B cell (primary cell): ENCODE measurements at regions not wholly inside any gene's neighbourhood (a gene's known extent, or its start where the extent isn't known, plus 50 kb on each side); places are given as distances from the start of the nearest gene placed in this dataset.

ENCODE experiments used
- ATAC-seq: fragments of 200-7000 bp; cut with Tn5 transposase; one replicate; pipeline ENCODE4 v1.10.0; 2021; ENCODE audit warnings: low read depth, mild to moderate bottlenecking, moderate number of reproducible peaks, moderate library complexity
- CTCF ChIA-PET: fragments of 350-600 bp; sonication (Branson Sonifier 250); formaldehyde crosslinking; loops from one replicate; lab custom pipeline; 2021; ENCODE audit warnings: antibody characterized with exemption, inconsistent platforms; lab: Charles Lee
- POLR2A ChIA-PET: fragments of 350-600 bp; sonication (Branson Sonifier 250); formaldehyde crosslinking; loops from one replicate; lab custom pipeline; 2021; ENCODE audit warnings: antibody characterized with exemption; lab: Charles Lee
- DNase-seq: peaks from one replicate; pipeline ENCODE4 v3.0.0; 2013
- H2AFZ ChIP-seq: 2 replicates; pipeline ENCODE4 v1.6.1; 2012; ENCODE audit warnings: mild to moderate bottlenecking, low read depth, low read length; ENCODE audit not compliant: insufficient read depth, poor library complexity, severe bottlenecking
- H3K27ac ChIP-seq, 2 donors: 1 replicate in 1 of 2; 2 replicates in 1 of 2; pipeline ENCODE4 v1.5.1; 2012 to 2013; ENCODE audit warnings: low read length in 2 of 2, mild to moderate bottlenecking in 2 of 2, moderate library complexity in 1 of 2
- H3K27me3 ChIP-seq, 4 experiments: fragments of 200-600 bp in 1 of 4; sonication (generic) in 1 of 4; replicated peaks in 1 of 4; 1 replicate in 2 of 4; 2 replicates in 2 of 4; pipeline versions ENCODE4 v1.6.1 to v1.7.0; 2013 to 2016; ENCODE audit warnings: low read length in 3 of 4, mild to moderate bottlenecking in 2 of 4, mixed read lengths in 1 of 4, moderate library complexity in 1 of 4; ENCODE audit not compliant: insufficient read depth in 4 of 4, control insufficient read depth in 3 of 4; ENCODE audit errors: control extremely low read depth in 1 of 4
- H3K36me3 ChIP-seq, 2 experiments: replicated peaks in 1 of 2; 1 replicate in 1 of 2; 2 replicates in 1 of 2; pipeline versions ENCODE4 v1.6.1 to v1.7.1; 2013; ENCODE audit warnings: low read length in 1 of 2; ENCODE audit not compliant: insufficient read depth in 2 of 2, control insufficient read depth in 1 of 2; ENCODE audit errors: control extremely low read depth in 1 of 2, extremely low read depth in 1 of 2
- H3K4me1 ChIP-seq, 2 donors: fragments of 200-600 bp in 1 of 2; sonication (generic) in 1 of 2; 1 replicate in 1 of 2; 2 replicates in 1 of 2; pipeline versions ENCODE4 v1.5.1 to v1.6.1; 2013 to 2017; ENCODE audit warnings: low read length in 2 of 2; ENCODE audit not compliant: control insufficient read depth in 2 of 2, insufficient read depth in 2 of 2
- H3K4me2 ChIP-seq: replicated peaks from 2 replicates; pipeline ENCODE3; 2012; ENCODE audit warnings: mild to moderate bottlenecking, low read depth, low read length; ENCODE audit not compliant: poor library complexity, severe bottlenecking
- H3K4me3 ChIP-seq, 5 experiments: fragments of 200-600 bp in 1 of 5; sonication (generic) in 1 of 5; 1 replicate in 3 of 5; 2 replicates in 2 of 5; pipeline versions ENCODE4 v1.5.1 to v1.7.0; 2011 to 2016; ENCODE audit warnings: low read length in 4 of 5, mild to moderate bottlenecking in 4 of 5, low read depth in 2 of 5, control low read depth in 1 of 5, moderate library complexity in 1 of 5; ENCODE audit not compliant: insufficient read depth in 1 of 5; ENCODE audit errors: control extremely low read depth in 1 of 5, extremely low read depth in 1 of 5
- H3K79me2 ChIP-seq: fragments of 200-600 bp; sonication (generic); one replicate; pipeline ENCODE4 v1.6.0; 2016; ENCODE audit warnings: low read length; ENCODE audit not compliant: control insufficient read depth, insufficient read depth
- H3K9ac ChIP-seq: fragments of 200-600 bp; sonication (generic); 2 replicates; pipeline ENCODE4 v1.6.1; 2017; ENCODE audit warnings: mild to moderate bottlenecking, low read length, moderate library complexity
- H3K9me3 ChIP-seq, 3 donors: one replicate each; pipeline versions ENCODE4 v1.6.1 to v1.7.1; 2013; ENCODE audit warnings: low read length in 2 of 3; ENCODE audit not compliant: control insufficient read depth in 2 of 3, insufficient read depth in 1 of 3; ENCODE audit errors: control extremely low read depth in 1 of 3
- H4K20me1 ChIP-seq: 2 replicates; pipeline ENCODE4 v1.6.0; 2012; ENCODE audit warnings: mild to moderate bottlenecking, low read length; ENCODE audit not compliant: insufficient read depth, control insufficient read depth, poor library complexity, severe bottlenecking
- H3K27ac Mint-ChIP-seq: one replicate; pipeline ENCODE4 v1.8.0; 2021; ENCODE audit warnings: mixed read lengths
- H3K27me3 Mint-ChIP-seq: one replicate; pipeline ENCODE4 v1.8.0; 2021; ENCODE audit warnings: mixed read lengths
- H3K4me1 Mint-ChIP-seq: one replicate; pipeline ENCODE4 v1.8.0; 2021; ENCODE audit warnings: mixed read lengths
- H3K4me3 Mint-ChIP-seq: one replicate; pipeline ENCODE4 v1.8.0; 2021; ENCODE audit warnings: mixed read lengths
- H3K9me3 Mint-ChIP-seq: one replicate; pipeline ENCODE4 v1.8.0; 2022; ENCODE audit warnings: mixed read lengths; ENCODE audit not compliant: insufficient read depth
- EZH2 ChIP-seq: IDR thresholded peaks from 2 replicates; pipeline ENCODE4 v1.6.1; 2012; ENCODE audit warnings: borderline replicate concordance, low read depth, mild to moderate bottlenecking, moderate library complexity, low read length; ENCODE audit not compliant: insufficient read depth, poor library complexity, severe bottlenecking
- WGBS: methylation state at CpG from one replicate; pipeline ENCODE4 v1.1.5; 2013; ENCODE audit warnings: missing lambda C conversion rate; ENCODE audit not compliant: insufficient coverage; 5-methylcytosine and 5-hydroxymethylcytosine counted together
- intact Hi-C: fragments of 100-400 bp; cut with micrococcal nuclease; formaldehyde crosslinking; loops from one replicate; pipeline ENCODE4 v1.10.0; 2022
- TF ChIP-seq, protein P1 (sequence below): fragments of 200-600 bp; IDR thresholded peaks from one replicate; pipeline ENCODE4 v1.8.0; 2022; ENCODE audit warnings: antibody characterized with exemption, mild to moderate bottlenecking

DNA sequence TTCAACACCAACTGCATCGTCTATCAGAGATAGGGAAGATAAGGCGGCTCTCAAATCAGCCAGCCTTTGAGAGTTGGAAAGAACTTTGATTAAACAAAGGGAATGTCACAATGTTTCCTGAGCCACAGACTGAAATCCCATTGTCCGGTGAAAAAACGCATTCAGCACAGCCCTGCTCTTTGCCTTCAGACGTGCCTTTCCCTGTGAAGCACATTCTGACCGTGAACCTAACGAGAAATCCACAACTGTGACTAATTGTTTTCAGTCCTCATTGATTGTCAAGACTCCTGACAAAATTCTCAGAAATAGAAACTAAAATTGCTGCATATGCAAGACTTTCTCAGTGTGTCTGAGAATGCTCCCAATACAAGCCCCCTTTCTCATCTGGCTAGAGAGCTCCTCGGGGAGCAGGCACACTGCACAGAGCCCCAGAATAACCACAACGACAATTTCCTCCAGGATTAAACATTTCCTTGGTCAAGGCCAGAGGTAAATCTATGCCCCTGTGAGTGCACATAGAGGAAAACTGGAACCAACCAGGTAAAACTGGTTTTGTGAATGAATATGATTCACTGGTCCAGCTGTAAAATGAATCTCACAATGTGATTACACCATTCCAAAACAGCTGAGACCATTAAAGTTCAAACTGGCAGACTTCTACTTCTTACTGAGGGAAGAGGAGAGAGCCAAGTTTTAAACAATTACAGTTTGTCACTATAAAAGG, 561.9 kb upstream of the ID2 start:
- Histone ChIP-seq H3K27me3 (peaks cover 0 to 6% (median 0%) of the 10 kb centered on the region in 4 experiments), H3K4me3 (no peak overlapping the region), H3K9ac (no peak overlapping the region), H3K4me2 (no peak overlapping the region), H3K27ac (no peak overlapping the region), H2AFZ (no peak overlapping the region), H3K9me3 (peaks cover 0 to 4% (median 0%) of the 10 kb centered on the region in 3 donors), H4K20me1 (no peaks in the 10 kb centered on the region), H3K36me3 (no peaks in the 10 kb centered on the region), H3K79me2 (no peaks in the 10 kb centered on the region), H3K4me1 (peaks cover 8 to 10% of the 10 kb centered on the region in 2 donors)
- ChIA-PET POLR2A (no interaction called here), CTCF (no interaction called here)
- Mint-ChIP-seq H3K4me3 (no peak overlapping the region), H3K27ac (no peak overlapping the region), H3K9me3 (no peaks in the 10 kb centered on the region), H3K27me3 (peaks cover 21% of the 10 kb centered on the region), H3K4me1 (peaks cover 9% of the 10 kb centered on the region)
- TF ChIP-seq EZH2: no peak
- TF ChIP-seq, protein P1, sequence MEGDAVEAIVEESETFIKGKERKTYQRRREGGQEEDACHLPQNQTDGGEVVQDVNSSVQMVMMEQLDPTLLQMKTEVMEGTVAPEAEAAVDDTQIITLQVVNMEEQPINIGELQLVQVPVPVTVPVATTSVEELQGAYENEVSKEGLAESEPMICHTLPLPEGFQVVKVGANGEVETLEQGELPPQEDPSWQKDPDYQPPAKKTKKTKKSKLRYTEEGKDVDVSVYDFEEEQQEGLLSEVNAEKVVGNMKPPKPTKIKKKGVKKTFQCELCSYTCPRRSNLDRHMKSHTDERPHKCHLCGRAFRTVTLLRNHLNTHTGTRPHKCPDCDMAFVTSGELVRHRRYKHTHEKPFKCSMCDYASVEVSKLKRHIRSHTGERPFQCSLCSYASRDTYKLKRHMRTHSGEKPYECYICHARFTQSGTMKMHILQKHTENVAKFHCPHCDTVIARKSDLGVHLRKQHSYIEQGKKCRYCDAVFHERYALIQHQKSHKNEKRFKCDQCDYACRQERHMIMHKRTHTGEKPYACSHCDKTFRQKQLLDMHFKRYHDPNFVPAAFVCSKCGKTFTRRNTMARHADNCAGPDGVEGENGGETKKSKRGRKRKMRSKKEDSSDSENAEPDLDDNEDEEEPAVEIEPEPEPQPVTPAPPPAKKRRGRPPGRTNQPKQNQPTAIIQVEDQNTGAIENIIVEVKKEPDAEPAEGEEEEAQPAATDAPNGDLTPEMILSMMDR: no peak
- 90% methylated on average over 8 of the region's 9 CpGs for WGBS
- ATAC-seq (no peak), DNase-seq (no peak)
- intact Hi-C loops: no loop called here

DNA sequence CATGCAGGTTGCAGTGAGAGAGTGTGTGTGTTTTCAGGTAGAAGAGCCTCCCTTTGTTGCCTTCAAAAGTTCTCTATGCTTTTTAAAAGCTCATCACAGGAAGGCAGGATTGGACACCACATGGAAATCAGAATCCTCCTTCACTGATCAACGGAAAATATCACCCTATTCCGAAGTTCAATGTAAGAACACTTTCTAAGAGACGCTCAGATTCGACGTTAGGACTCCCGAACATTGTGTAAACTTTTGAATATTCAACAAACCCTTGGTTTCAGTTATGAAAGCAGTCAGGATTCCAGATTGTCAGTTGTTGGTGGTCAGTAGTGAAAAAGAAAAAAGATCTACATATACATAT, 561.4 kb upstream of the ID2 start:
- Histone ChIP-seq H3K36me3 (no peaks in the 10 kb centered on the region), H2AFZ (no peak overlapping the region), H3K4me1 (peaks cover 8 to 10% of the 10 kb centered on the region in 2 donors), H3K79me2 (no peaks in the 10 kb centered on the region), H3K27ac (no peak overlapping the region), H3K9ac (no peak overlapping the region), H3K27me3 (peaks cover 0 to 6% (median 0%) of the 10 kb centered on the region in 4 experiments), H3K4me2 (no peak overlapping the region), H3K9me3 (peaks cover 0 to 4% (median 0%) of the 10 kb centered on the region in 3 donors), H4K20me1 (no peaks in the 10 kb centered on the region), H3K4me3 (no peak overlapping the region)
- peaks cover 24% of the 10 kb centered on the region for H3K27me3 Mint-ChIP-seq
- H3K27ac Mint-ChIP-seq: no peak overlapping the region
- ChIA-PET POLR2A (no interaction called here), CTCF (no interaction called here)
- peaks cover 9% of the 10 kb centered on the region for H3K4me1 Mint-ChIP-seq
- ATAC-seq: no peak
- DNase-seq: no peak
- H3K9me3 Mint-ChIP-seq: no peaks in the 10 kb centered on the region
- intact Hi-C loops: no loop called here
- WGBS: 89% methylated on average over 6 of the region's 6 CpGs
- no peak overlapping the region for H3K4me3 Mint-ChIP-seq
- TF ChIP-seq, protein P1: no peak
